Testis (tissue), 2 donors: ENCODE measurements at regions not wholly inside any gene's neighbourhood (a gene's known extent, or its start where the extent isn't known, plus 50 kb on each side); places are given as distances from the start of the nearest gene placed in this dataset.
A peak's percentile ranks its signal among the peaks of the same experiment; 100 is the strongest.

Experiments used
- DNase-seq: peaks from one replicate; pipeline ENCODE4 v3.0.0-alpha.2; 2019
- H3K27ac ChIP-seq, 2 donors: fragments of 200-600 bp; sonication (generic); one replicate each; pipeline ENCODE4 v1.5.1; 2019
- H3K27me3 ChIP-seq: fragments of 200-600 bp; sonication (generic); one replicate; pipeline ENCODE4 v1.5.1; 2019
- H3K36me3 ChIP-seq: fragments of 200-600 bp; sonication (generic); one replicate; pipeline ENCODE4 v1.5.1; 2017; ENCODE audit warnings: low read depth; ENCODE audit errors: missing control alignments
- H3K4me1 ChIP-seq: fragments of 200-600 bp; sonication (generic); one replicate; pipeline ENCODE4 v1.5.1; 2019
- H3K4me3 ChIP-seq, 2 donors: fragments of 200-600 bp; sonication (generic); one replicate each; pipeline ENCODE4 v1.5.1; 2017 to 2019
- H3K9me3 ChIP-seq: fragments of 200-600 bp; sonication (generic); one replicate; pipeline ENCODE4 v1.5.1; 2017
- CTCF ChIP-seq, 3 experiments: fragments of 450-650 bp in 2 of 3; fragments of 200-600 bp in 1 of 3; sonication (generic) in 1 of 3; IDR thresholded peaks; one replicate each; pipeline ENCODE4 v1.5.1; 2016 to 2019; ENCODE audit warnings: antibody characterized with exemption in 3 of 3, mild to moderate bottlenecking in 2 of 3, moderate library complexity in 1 of 3
- POLR2A ChIP-seq: fragments of 450-650 bp; IDR thresholded peaks from one replicate; pipeline ENCODE4 v1.6.1; 2017; ENCODE audit warnings: antibody characterized with exemption, mild to moderate bottlenecking, moderate library complexity
- WGBS, 2 donors: methylation state at CpG; one replicate each; pipeline ENCODE4 v1.1.5; 2018; 5-methylcytosine and 5-hydroxymethylcytosine counted together
- intact Hi-C: fragments of 100-400 bp; cut with DNase I; formaldehyde crosslinking; loops from one replicate; pipeline ENCODE4 v1.15.1; 2023; ENCODE audit warnings: low total_unique reads

DNA sequence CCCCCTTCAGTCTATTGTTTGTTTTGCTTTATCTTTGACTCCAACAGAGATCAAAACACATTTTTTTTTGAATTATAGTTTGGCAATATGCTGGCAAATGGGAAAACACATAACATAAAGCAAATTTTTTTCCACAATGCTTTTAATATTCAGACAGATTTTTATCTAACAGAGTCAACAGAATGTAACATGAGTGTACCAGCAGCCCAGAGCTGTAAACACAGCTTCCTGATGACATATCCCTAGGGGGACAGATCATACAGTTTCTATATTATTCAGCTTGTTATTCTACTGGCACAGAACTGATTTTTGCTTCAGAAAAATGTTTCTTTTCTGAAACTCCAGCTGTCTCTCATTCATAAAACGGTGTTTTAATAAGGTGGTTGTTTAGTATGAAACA is 168.8 kb downstream of the OLFM4 start:
- H3K27me3 ChIP-seq = no peaks in the 10 kb centered on the region
- DNase-seq = no peak

GRCh38 chr13:53198017-53198416 is 169.4 kb downstream of the OLFM4 start:
- H3K36me3 ChIP-seq = no peaks in the 10 kb centered on the region
- DNase-seq = no peak
- H3K27me3 ChIP-seq = no peaks in the 10 kb centered on the region
- TF ChIP-seq POLR2A (no peak), CTCF (IDR thresholded peaks at IDR 0.05) (no peak)
- H3K4me1 ChIP-seq = no peaks in the 10 kb centered on the region
- H3K27ac ChIP-seq = no peak overlapping the region
- H3K9me3 ChIP-seq = no peaks in the 10 kb centered on the region
- intact Hi-C loops = no loop called here
- WGBS, 2 donors = 62 to 67% methylated on average over 1 of the region's 1 CpG
- no peak overlapping the region for H3K4me3 ChIP-seq

More for the DNA sequence above, 168.8 kb downstream of the OLFM4 start:
- no peak for TF ChIP-seq POLR2A
- no peak for TF ChIP-seq CTCF (IDR thresholded peaks at IDR 0.05)
- no peaks in the 10 kb centered on the region for H3K4me1 ChIP-seq
- H3K9me3 ChIP-seq = no peaks in the 10 kb centered on the region
- 73 to 78% methylated on average over 1 of the region's 1 CpG for WGBS, 2 donors
- intact Hi-C loops = no loop called here
- H3K36me3 ChIP-seq = no peaks in the 10 kb centered on the region
- no peak overlapping the region for H3K27ac ChIP-seq
- no peak overlapping the region for H3K4me3 ChIP-seq

DNA sequence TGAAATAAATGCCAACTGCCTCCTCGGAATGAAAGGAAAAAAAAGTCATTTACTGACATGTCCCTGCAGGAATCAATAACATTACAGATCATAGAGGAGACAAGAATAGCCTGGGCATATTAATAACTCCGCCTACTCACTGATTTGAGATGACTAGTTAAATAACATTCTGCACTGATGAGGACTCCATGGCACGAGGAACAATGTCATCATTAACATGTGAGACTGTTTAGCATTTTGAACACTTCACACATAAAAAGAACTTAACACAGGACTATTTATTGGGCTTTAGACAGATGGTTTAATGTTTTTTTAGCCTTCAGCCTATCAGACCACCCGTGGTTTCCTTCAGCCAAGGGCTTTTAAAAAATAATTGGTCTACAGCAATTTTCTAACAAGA is 170.1 kb downstream of the OLFM4 start:
- no peaks in the 10 kb centered on the region for H3K36me3 ChIP-seq
- no peaks in the 10 kb centered on the region for H3K9me3 ChIP-seq
- no peaks in the 10 kb centered on the region for H3K27me3 ChIP-seq
- DNase-seq = no peak
- H3K27ac ChIP-seq = no peak overlapping the region
- TF ChIP-seq POLR2A (no peak), CTCF (IDR thresholded peaks at IDR 0.05) (no peak)
- intact Hi-C loops = no loop called here
- H3K4me3 ChIP-seq = no peak overlapping the region
- WGBS, 2 donors = 40 to 52% methylated on average over 4 of the region's 4 CpGs
- no peaks in the 10 kb centered on the region for H3K4me1 ChIP-seq

GRCh38 chr13:53200075-53200474 is 171.5 kb downstream of the OLFM4 start:
- no peak for TF ChIP-seq POLR2A
- no peak for TF ChIP-seq CTCF (IDR thresholded peaks at IDR 0.05)
- no peaks in the 10 kb centered on the region for H3K36me3 ChIP-seq
- H3K9me3 ChIP-seq = no peaks in the 10 kb centered on the region
- intact Hi-C loops = no loop called here
- H3K27me3 ChIP-seq = no peaks in the 10 kb centered on the region
- H3K4me1 ChIP-seq = no peaks in the 10 kb centered on the region
- 64 to 83% methylated on average over 30 to 34 of the region's 34 CpGs for WGBS, 2 donors
- no peak for DNase-seq
- peak overlapping the region; percentile 32 to 37 for H3K4me3 ChIP-seq
- H3K27ac ChIP-seq = no peak overlapping the region
